ENCODE measurements at regions not wholly inside any gene's neighbourhood (a gene's known extent, or its start where the extent isn't known, plus 50 kb on each side); places are given as distances from the start of the nearest gene placed in this dataset.

- no peak for ATAC-seq
- CTCF ChIA-PET = no interaction called here
- intact Hi-C loops (cut with micrococcal nuclease) = no loop called here
- Histone ChIP-seq H3K9me3 (ENCODE audit: low read length) (no peaks in the 10 kb centered on the region), H3K36me3 (ENCODE audit: low read depth, low read length) (no peaks in the 10 kb centered on the region), H3K9ac (ENCODE audit: low read length) (no peak overlapping the region), H2AFZ (ENCODE audit: low read length) (no peak overlapping the region), H3K4me3 (ENCODE audit: low read length) (no peak overlapping the region), H3K27ac (ENCODE audit: low read length) (no peak overlapping the region), H3K9me2 (replicated peaks; ENCODE audit: low read length) (no peaks in the 10 kb centered on the region), H3K4me2 (ENCODE audit: low read length) (no peak overlapping the region), H3K27me3 (ENCODE audit: low read length) (peaks cover 46% of the 10 kb centered on the region), H3F3A (ENCODE audit: low read length, unreplicated experiment) (no peaks in the 10 kb centered on the region), H4K20me1 (ENCODE audit: low read length) (no peaks in the 10 kb centered on the region), H3K4me1 (ENCODE audit: insufficient read depth, low read length) (no peaks in the 10 kb centered on the region), H3K79me2 (ENCODE audit: low read length) (no peaks in the 10 kb centered on the region)
- no peak for TF ChIP-seq CTCF (conservative IDR thresholded peaks at IDR 0.05; ENCODE audit: low read depth, low read length)
- TF ChIP-seq EZH2phosphoT487 (IDR thresholded peaks at IDR 0.05; ENCODE audit: borderline replicate concordance, low read length) = no peak
- no peak for TF ChIP-seq EZH2 (IDR thresholded peaks at IDR 0.05; ENCODE audit: low read length, unreplicated experiment)
- POLR2A ChIA-PET (ENCODE audit: unreplicated experiment) = no interaction called here
- BruUV-seq (replicated peaks) = no TSS peak
- no peak for DNase-seq
Observed at GRCh38 chr15:59948924-59949613, 55.0 kb upstream of the FOXB1 start.

DNA sequence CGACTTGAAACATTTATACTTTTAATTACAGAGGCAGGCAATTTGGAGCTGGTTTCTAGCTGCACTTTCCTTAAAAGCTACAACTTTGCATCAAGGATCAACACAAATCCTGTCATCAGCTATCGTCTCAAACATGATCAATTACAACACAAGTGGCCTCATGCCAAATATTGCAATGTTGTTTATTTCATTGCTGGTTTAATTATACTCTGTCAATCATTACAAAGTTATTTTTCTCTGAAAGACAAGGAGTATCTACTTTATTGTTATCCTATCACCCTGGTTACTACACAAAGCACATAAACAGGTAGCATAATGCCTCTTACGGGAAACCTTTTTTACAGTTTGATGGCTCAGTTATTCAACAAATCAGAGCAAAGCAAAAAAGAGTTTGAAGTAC lies 58.0 kb upstream of the FOXB1 start:
- Histone ChIP-seq H3K79me2 (ENCODE audit: low read length) (no peaks in the 10 kb centered on the region), H3K4me1 (ENCODE audit: insufficient read depth, low read length) (no peaks in the 10 kb centered on the region), H3K4me2 (ENCODE audit: low read length) (no peak overlapping the region), H3K9me2 (replicated peaks; ENCODE audit: low read length) (no peaks in the 10 kb centered on the region), H3K27me3 (ENCODE audit: low read length) (peaks cover 71% of the 10 kb centered on the region), H2AFZ (ENCODE audit: low read length) (no peak overlapping the region), H3K27ac (ENCODE audit: low read length) (no peak overlapping the region), H3K9me3 (ENCODE audit: low read length) (no peaks in the 10 kb centered on the region), H3F3A (ENCODE audit: low read length, unreplicated experiment) (no peaks in the 10 kb centered on the region), H3K4me3 (ENCODE audit: low read length) (no peak overlapping the region), H3K9ac (ENCODE audit: low read length) (no peak overlapping the region), H4K20me1 (ENCODE audit: low read length) (no peaks in the 10 kb centered on the region), H3K36me3 (ENCODE audit: low read depth, low read length) (no peaks in the 10 kb centered on the region)
- ChIA-PET CTCF (no interaction called here), POLR2A (ENCODE audit: unreplicated experiment) (no interaction called here)
- TF ChIP-seq EZH2phosphoT487 (IDR thresholded peaks at IDR 0.05; ENCODE audit: borderline replicate concordance, low read length) = no peak
- intact Hi-C loops (cut with micrococcal nuclease) = no loop called here
- ATAC-seq = no peak
- BruUV-seq (replicated peaks) = no TSS peak
- no peak for DNase-seq

DNA sequence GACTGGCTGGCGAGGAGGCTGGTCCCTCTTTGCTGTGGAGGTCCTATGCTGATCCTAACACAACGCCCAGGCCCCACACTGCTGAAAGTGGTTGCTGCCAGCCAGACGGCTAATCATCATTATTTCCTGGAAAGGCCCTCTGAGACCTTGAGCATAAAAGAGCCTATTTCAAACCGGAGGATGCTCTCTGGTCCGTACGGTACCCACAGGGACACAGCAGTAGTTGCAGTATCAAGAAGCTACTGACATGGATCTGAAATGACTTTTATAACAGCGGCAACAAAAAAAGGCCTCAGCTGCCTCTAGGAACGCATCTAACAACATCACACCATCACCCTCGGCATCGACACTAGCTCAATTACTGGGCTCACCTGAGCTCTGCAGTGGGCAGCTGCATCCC lies 59.1 kb upstream of the FOXB1 start:
- Histone ChIP-seq H4K20me1 (ENCODE audit: low read length) (no peaks in the 10 kb centered on the region), H3K79me2 (ENCODE audit: low read length) (no peaks in the 10 kb centered on the region), H3K9me3 (ENCODE audit: low read length) (no peaks in the 10 kb centered on the region), H3K36me3 (ENCODE audit: low read depth, low read length) (no peaks in the 10 kb centered on the region), H2AFZ (ENCODE audit: low read length) (no peak overlapping the region), H3K9me2 (replicated peaks; ENCODE audit: low read length) (no peaks in the 10 kb centered on the region), H3K9ac (ENCODE audit: low read length) (no peak overlapping the region), H3K27me3 (ENCODE audit: low read length) (peaks cover 78% of the 10 kb centered on the region), H3K4me3 (ENCODE audit: low read length) (no peak overlapping the region), H3K4me1 (ENCODE audit: insufficient read depth, low read length) (no peaks in the 10 kb centered on the region), H3K4me2 (ENCODE audit: low read length) (no peak overlapping the region), H3F3A (ENCODE audit: low read length, unreplicated experiment) (no peaks in the 10 kb centered on the region), H3K27ac (ENCODE audit: low read length) (no peak overlapping the region)
- CTCF ChIA-PET = no interaction called here
- TF ChIP-seq EZH2 (IDR thresholded peaks at IDR 0.05; ENCODE audit: low read length, unreplicated experiment) = no peak
- TF ChIP-seq EZH2phosphoT487 (IDR thresholded peaks at IDR 0.05; ENCODE audit: borderline replicate concordance, low read length) = no peak
- TF ChIP-seq CTCF (conservative IDR thresholded peaks at IDR 0.05; ENCODE audit: low read depth, low read length) = no peak
- no peak for DNase-seq
- ATAC-seq = no peak
- intact Hi-C loops (cut with micrococcal nuclease) = no loop called here
- no TSS peak for BruUV-seq (replicated peaks)
- POLR2A ChIA-PET (ENCODE audit: unreplicated experiment) = no interaction called here

All from PC-3 (cell line).